ENCODE measurements at regions not wholly inside any gene's neighbourhood (a gene's known extent, or its start where the extent isn't known, plus 50 kb on each side); places are given as distances from the start of the nearest gene placed in this dataset.

DNA sequence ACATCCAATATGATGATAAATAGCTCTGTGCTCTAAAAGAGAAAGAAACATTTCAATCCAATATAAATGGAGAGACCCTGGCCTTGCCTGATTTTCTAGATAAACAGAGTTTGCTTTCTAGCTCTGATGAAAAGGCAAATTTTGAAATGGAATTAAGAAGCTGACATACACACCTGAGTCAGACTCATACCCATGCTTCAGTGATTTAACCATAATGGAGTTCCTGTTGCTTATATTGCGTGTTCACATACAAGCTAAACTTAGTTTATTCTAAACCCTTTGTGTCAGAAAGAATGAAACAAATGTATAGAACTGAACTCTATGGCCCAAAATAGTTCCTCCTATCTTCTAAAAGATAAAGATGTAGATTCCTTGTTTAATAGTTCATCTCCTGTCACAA lies 760.8 kb upstream of the ARPP21 start:
- TF ChIP-seq, protein P1, sequence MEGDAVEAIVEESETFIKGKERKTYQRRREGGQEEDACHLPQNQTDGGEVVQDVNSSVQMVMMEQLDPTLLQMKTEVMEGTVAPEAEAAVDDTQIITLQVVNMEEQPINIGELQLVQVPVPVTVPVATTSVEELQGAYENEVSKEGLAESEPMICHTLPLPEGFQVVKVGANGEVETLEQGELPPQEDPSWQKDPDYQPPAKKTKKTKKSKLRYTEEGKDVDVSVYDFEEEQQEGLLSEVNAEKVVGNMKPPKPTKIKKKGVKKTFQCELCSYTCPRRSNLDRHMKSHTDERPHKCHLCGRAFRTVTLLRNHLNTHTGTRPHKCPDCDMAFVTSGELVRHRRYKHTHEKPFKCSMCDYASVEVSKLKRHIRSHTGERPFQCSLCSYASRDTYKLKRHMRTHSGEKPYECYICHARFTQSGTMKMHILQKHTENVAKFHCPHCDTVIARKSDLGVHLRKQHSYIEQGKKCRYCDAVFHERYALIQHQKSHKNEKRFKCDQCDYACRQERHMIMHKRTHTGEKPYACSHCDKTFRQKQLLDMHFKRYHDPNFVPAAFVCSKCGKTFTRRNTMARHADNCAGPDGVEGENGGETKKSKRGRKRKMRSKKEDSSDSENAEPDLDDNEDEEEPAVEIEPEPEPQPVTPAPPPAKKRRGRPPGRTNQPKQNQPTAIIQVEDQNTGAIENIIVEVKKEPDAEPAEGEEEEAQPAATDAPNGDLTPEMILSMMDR (IDR thresholded peaks at IDR 0.05; ENCODE audit: borderline replicate concordance, control extremely low read depth, extremely low read depth, insufficient read depth, missing control alignments) = no peak
- in situ Hi-C loops (cut with MboI; ENCODE audit: low sequenced_read_pairs, unreplicated experiment) = no loop called here
- DNase-seq (ENCODE audit: low spot score) = no peak

DNA sequence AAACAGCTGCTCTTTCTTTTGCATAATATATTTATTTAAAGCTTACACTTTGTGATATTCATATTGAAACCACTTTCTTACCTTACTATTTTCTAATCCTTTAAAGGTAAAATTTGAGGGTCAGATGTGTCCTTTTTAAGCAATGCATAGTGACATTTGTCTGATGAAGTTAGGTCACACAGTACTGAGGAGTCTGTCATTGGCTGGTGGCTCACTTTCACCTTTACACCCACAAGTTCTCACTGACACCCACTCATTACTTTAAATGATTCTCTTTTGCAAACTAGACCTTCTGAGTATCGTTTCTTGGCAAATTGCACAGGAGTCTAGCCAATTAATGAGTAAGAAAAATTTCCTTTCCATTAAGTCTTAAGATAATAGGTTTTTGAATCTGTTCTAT lies 758.3 kb upstream of the ARPP21 start:
- no peak for DNase-seq (ENCODE audit: low spot score)
- in situ Hi-C loops (cut with MboI; ENCODE audit: low sequenced_read_pairs, unreplicated experiment) = no loop called here
- TF ChIP-seq, protein P1 (IDR thresholded peaks at IDR 0.05; ENCODE audit: borderline replicate concordance, control extremely low read depth, extremely low read depth, insufficient read depth, missing control alignments) = no peak

DNA sequence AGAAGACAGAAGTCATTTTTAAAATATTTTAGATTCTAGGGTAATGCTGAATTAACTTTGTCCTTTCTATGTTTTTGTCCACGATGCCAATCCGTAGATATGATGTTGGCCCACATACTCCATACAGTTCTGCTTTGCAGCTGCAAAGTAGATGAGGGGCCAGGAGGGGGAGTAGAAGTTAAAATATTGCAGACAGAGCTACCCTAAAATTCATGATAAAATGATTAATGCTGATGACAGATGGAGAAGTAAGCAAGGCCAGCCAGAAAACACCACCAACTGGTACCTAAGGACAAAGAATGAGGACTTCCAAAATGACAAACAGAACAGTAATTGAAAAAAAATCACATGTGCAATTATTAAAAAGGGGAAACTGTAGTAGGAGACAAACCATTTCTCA lies 756.6 kb upstream of the ARPP21 start:
- in situ Hi-C loops (cut with MboI; ENCODE audit: low sequenced_read_pairs, unreplicated experiment) = no loop called here
- TF ChIP-seq, protein P1 (IDR thresholded peaks at IDR 0.05; ENCODE audit: borderline replicate concordance, control extremely low read depth, extremely low read depth, insufficient read depth, missing control alignments) = no peak
- no peak for DNase-seq (ENCODE audit: low spot score)

DNA sequence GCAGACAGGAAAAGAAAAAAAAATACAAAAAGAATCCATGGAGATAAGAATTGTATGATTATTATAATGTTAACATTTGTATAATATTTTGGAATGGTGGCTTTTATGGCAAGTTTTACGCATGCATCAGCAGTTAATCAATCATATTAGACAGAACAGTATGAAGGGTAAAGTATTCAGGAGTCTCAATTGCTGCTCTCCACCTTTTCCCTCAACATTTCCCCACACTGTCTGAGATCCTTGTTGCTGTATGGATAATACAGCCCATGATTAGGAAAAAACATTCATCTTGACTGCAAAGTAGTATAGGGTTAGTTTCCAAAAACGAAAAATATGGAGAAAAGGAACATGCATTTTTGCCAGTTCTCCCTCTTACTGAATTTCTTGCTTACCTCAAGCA lies 755.3 kb upstream of the ARPP21 start:
- in situ Hi-C loops (cut with MboI; ENCODE audit: low sequenced_read_pairs, unreplicated experiment) = no loop called here
- no peak for DNase-seq (ENCODE audit: low spot score)
- TF ChIP-seq, protein P1 (IDR thresholded peaks at IDR 0.05; ENCODE audit: borderline replicate concordance, control extremely low read depth, extremely low read depth, insufficient read depth, missing control alignments) = no peak

DNA sequence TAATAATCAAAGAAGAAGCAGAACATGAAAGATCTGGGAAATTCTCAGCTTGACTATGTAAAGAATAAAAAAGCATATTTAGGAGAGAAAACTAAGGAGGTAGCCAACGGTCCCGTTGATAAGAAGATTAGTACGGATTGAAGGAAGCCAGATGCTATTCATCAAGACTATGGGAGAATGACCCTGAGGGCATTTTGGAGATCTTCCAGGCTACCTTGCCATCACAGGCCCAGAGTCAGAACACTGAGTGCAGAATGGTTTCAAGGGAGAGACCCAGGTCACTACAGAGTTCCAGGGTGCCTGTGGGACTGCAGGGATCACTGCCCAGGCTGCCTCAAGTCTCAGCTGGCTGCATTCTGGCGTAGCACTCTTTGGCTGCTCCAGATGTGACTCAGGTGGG lies 752.9 kb upstream of the ARPP21 start:
- DNase-seq (ENCODE audit: low spot score) = no peak
- in situ Hi-C loops (cut with MboI; ENCODE audit: low sequenced_read_pairs, unreplicated experiment) = no loop called here
- TF ChIP-seq, protein P1 (IDR thresholded peaks at IDR 0.05; ENCODE audit: borderline replicate concordance, control extremely low read depth, extremely low read depth, insufficient read depth, missing control alignments) = no peak

DNA sequence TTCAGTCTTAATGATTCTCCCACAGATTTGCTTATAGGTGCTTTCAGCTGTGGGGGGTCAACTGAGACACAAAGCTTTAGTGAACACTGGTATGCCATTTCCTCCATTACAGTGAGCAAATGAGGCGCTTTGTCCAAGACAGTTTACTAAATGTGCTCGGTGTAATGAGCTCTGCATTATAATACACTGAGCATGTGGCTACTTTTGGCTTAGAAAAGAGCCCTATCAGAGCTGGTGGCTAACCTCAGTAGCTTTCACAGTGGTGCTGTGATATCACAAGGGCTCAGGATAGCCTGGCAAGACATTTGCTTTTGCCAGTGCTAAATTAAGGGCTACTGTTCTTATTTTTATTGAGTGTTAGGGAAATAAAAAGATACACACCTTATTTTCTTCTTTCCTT lies 749.7 kb upstream of the ARPP21 start:
- no peak for DNase-seq (ENCODE audit: low spot score)
- in situ Hi-C loops (cut with MboI; ENCODE audit: low sequenced_read_pairs, unreplicated experiment) = no loop called here

More for the DNA sequence above, 749.7 kb upstream of the ARPP21 start:
- TF ChIP-seq, protein P1 (IDR thresholded peaks at IDR 0.05; ENCODE audit: borderline replicate concordance, control extremely low read depth, extremely low read depth, insufficient read depth, missing control alignments) = no peak
